ENCODE measurements at regions not wholly inside any gene's neighbourhood (a gene's known extent, or its start where the extent isn't known, plus 50 kb on each side); places are given as distances from the start of the nearest gene placed in this dataset.

DNA sequence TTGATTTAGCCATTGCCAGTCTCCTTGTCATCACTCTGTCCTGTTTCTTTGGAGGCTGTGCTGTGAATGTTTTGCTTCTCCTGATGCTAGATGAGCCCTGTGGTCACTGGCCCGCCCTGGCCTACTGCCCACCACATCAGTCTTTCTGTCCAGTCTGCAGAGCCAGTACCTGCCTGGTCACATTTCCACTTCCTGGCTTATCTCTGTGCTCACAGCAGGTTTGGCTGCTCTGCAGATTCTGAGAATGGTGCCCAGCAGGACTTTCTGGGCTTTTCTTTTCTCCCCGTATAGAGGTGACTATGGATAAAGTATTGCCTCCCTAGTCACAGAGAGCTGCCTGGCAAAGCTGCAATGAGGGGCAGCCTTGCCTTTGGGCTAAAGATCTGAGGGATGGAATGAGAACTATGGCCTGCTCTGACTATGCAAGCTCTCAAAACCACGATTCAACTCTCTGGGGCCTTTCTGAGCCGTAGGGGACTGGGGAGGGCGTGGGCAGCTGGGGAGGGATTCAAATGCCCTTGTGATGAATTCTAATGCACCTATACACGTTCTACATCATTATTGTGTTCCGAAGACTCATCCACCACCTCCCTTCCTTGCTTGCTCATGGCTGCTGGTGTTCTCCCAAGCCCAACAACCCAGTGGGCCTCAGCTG lies 410.4 kb upstream of the NPVF start:
- TF ChIP-seq, protein P1, sequence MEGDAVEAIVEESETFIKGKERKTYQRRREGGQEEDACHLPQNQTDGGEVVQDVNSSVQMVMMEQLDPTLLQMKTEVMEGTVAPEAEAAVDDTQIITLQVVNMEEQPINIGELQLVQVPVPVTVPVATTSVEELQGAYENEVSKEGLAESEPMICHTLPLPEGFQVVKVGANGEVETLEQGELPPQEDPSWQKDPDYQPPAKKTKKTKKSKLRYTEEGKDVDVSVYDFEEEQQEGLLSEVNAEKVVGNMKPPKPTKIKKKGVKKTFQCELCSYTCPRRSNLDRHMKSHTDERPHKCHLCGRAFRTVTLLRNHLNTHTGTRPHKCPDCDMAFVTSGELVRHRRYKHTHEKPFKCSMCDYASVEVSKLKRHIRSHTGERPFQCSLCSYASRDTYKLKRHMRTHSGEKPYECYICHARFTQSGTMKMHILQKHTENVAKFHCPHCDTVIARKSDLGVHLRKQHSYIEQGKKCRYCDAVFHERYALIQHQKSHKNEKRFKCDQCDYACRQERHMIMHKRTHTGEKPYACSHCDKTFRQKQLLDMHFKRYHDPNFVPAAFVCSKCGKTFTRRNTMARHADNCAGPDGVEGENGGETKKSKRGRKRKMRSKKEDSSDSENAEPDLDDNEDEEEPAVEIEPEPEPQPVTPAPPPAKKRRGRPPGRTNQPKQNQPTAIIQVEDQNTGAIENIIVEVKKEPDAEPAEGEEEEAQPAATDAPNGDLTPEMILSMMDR (IDR thresholded peaks at IDR 0.05; ENCODE audit: extremely low read depth in 1 of 2, insufficient read depth in 1 of 2, low read depth in 1 of 2, low read length in 2 of 2), result no peak
- TF ChIP-seq POLR2AphosphoS5 (IDR thresholded peaks at IDR 0.05; ENCODE audit: insufficient read depth, low read depth, low read length) (no peak), EZH2 (IDR thresholded peaks at IDR 0.05; ENCODE audit: borderline replicate concordance, low read depth, low read length, severe bottlenecking) (no peak), GATA2 (IDR thresholded peaks at IDR 0.05; ENCODE audit: insufficient read depth, insufficient read length, low read depth, low read length) (no peak), POLR2A (IDR thresholded peaks at IDR 0.05; ENCODE audit: low read depth, low read length) (no peak), JUN (IDR thresholded peaks at IDR 0.05; ENCODE audit: borderline replicate concordance, insufficient read depth, insufficient read length, low read depth) (no peak), MYC (IDR thresholded peaks at IDR 0.05; ENCODE audit: low read depth, low read length) (no peak)
- TF ChIP-seq, protein P2, sequence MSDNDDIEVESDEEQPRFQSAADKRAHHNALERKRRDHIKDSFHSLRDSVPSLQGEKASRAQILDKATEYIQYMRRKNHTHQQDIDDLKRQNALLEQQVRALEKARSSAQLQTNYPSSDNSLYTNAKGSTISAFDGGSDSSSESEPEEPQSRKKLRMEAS (IDR thresholded peaks at IDR 0.05; ENCODE audit: insufficient read depth, insufficient read length), result no peak
